BE2C (cell line): ENCODE measurements at regions not wholly inside any gene's neighbourhood (a gene's known extent, or its start where the extent isn't known, plus 50 kb on each side); places are given as distances from the start of the nearest gene placed in this dataset.
"Not testable (repeated sequence)": the region's sequence is repeated elsewhere in the genome, so short reads cannot be mapped to it uniquely, and the experiment has no call there.

ENCODE experiments used
- DNase-seq: peaks from one replicate; pipeline ENCODE4 v3.0.0-alpha.2; 2020
- H3K27me3 ChIP-seq: fragments of 250-450 bp; sonication (Bioruptor Pico); 2 replicates; pipeline ENCODE4 v1.5.1; 2020; ENCODE audit warnings: mild to moderate bottlenecking
- H3K36me3 ChIP-seq: fragments of 250-450 bp; sonication (Bioruptor Pico); 2 replicates; pipeline ENCODE4 v1.5.1; 2020; ENCODE audit warnings: mild to moderate bottlenecking
- H3K4me1 ChIP-seq: fragments of 250-450 bp; sonication (Bioruptor Pico); 2 replicates; pipeline ENCODE4 v1.5.1; 2020
- H3K4me3 ChIP-seq: 2 replicates; pipeline ENCODE4 v1.5.1; 2011; ENCODE audit warnings: low read depth, low read length
- H3K9me3 ChIP-seq: fragments of 250-450 bp; sonication (Bioruptor Pico); 2 replicates; pipeline ENCODE4 v1.5.1; 2020
- TF ChIP-seq, protein P1 (sequence below): IDR thresholded peaks from 2 replicates; pipeline ENCODE4 v1.5.1; 2012; ENCODE audit warnings: mild to moderate bottlenecking, low read depth, low read length

- Histone ChIP-seq H3K27me3 (no peaks in the 10 kb centered on the region), H3K4me1 (peaks cover 6% of the 10 kb centered on the region; the same call in 1 of the 2 replicates), H3K36me3 (no peaks in the 10 kb centered on the region), H3K9me3 (no peaks in the 10 kb centered on the region), H3K4me3 (no peak overlapping the region)
- DNase-seq = no peak
- TF ChIP-seq, protein P1, sequence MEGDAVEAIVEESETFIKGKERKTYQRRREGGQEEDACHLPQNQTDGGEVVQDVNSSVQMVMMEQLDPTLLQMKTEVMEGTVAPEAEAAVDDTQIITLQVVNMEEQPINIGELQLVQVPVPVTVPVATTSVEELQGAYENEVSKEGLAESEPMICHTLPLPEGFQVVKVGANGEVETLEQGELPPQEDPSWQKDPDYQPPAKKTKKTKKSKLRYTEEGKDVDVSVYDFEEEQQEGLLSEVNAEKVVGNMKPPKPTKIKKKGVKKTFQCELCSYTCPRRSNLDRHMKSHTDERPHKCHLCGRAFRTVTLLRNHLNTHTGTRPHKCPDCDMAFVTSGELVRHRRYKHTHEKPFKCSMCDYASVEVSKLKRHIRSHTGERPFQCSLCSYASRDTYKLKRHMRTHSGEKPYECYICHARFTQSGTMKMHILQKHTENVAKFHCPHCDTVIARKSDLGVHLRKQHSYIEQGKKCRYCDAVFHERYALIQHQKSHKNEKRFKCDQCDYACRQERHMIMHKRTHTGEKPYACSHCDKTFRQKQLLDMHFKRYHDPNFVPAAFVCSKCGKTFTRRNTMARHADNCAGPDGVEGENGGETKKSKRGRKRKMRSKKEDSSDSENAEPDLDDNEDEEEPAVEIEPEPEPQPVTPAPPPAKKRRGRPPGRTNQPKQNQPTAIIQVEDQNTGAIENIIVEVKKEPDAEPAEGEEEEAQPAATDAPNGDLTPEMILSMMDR = no peak
Observed at GRCh38 chr5:96538808-96539250, 105.8 kb upstream of the PCSK1 start.

- no peaks in the 10 kb centered on the region for H3K9me3 ChIP-seq
- no peak for DNase-seq
- TF ChIP-seq, protein P1 = no peak
- H3K4me1 ChIP-seq = no peaks in the 10 kb centered on the region
- no peaks in the 10 kb centered on the region for H3K27me3 ChIP-seq
- no peak overlapping the region for H3K4me3 ChIP-seq
- H3K36me3 ChIP-seq = no peaks in the 10 kb centered on the region
Observed at GRCh38 chr5:96546120-96546519, 113.1 kb upstream of the PCSK1 start.

DNA sequence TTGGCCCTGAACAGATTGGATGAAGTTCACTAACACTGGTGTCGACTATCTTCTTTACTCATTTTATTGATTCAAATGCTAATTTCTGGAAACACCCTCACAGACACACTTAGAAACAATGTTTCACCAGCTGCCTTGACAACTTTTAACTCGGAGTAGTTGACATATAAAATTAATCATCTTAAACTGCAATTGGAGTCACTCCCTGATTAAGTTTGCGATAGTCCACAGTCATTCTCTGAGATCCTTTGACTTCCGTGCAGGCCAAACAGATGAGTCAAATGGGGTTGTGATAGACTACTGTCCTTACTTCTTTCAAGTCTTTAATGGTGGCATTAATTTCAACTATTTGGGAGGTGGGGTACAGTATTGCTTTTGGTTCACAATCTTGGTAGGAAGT is 114.4 kb upstream of the PCSK1 start:
- no peaks in the 10 kb centered on the region for H3K4me1 ChIP-seq
- H3K36me3 ChIP-seq = no peaks in the 10 kb centered on the region
- no peak for DNase-seq
- H3K27me3 ChIP-seq = no peaks in the 10 kb centered on the region
- H3K4me3 ChIP-seq = no peak overlapping the region
- TF ChIP-seq, protein P1 = no peak
- no peaks in the 10 kb centered on the region for H3K9me3 ChIP-seq

DNA sequence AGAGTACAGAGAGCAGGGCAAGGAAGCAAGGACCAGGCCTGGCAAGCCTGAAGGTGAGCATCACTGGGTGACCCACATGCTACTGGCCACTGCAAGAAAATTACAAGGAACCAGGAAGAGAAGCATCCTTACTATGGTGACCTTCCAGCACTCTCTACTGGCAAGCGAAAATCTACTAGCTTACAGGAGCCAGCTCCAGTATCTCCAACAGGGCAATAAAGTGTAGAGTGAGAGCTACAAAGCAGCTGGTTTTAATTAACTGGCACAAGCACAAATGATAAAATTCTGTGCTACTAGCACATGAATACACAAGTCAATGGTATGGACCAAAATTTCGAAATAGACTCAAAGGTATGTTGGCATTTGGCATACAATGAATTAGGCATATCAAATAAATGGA is 113.3 kb upstream of the CAST start:
- no peaks in the 10 kb centered on the region for H3K4me1 ChIP-seq
- no peak overlapping the region for H3K4me3 ChIP-seq
- no peaks in the 10 kb centered on the region for H3K36me3 ChIP-seq
- no peaks in the 10 kb centered on the region for H3K9me3 ChIP-seq
- no peak for DNase-seq
- TF ChIP-seq, protein P1 = no peak
- H3K27me3 ChIP-seq = no peaks in the 10 kb centered on the region

GRCh38 chr5:96560857-96561256 is 101.3 kb upstream of the CAST start:
- H3K4me3 ChIP-seq, H3K36me3 ChIP-seq, H3K9me3 ChIP-seq, DNase-seq, H3K27me3 ChIP-seq, H3K4me1 ChIP-seq: not testable (repeated sequence)

DNA sequence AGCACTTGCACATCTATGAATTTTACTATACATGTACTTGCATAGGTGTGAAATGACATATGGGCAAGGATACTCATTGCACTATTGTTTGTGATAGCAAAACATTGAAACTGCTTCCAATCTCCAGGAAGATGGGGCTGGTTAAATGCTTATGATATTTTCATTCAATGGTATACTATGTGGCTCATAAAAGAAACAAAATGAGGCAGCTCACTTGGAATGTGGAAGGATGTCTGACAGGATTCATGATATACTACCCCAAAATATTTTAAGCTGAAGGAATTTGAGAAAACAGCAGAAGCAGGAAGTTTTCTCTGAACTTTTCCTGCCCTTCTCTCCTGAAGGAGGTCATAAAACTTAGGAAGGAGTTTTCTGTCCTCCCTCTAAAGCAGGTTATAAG is 99.6 kb upstream of the CAST start:
- Histone ChIP-seq H3K4me1 (no peaks in the 10 kb centered on the region), H3K4me3 (no peak overlapping the region), H3K27me3 (no peaks in the 10 kb centered on the region), H3K36me3 (no peaks in the 10 kb centered on the region), H3K9me3 (no peaks in the 10 kb centered on the region)
- no peak for DNase-seq
- TF ChIP-seq, protein P1 = no peak

GRCh38 chr5:96563816-96564215 is 98.4 kb upstream of the CAST start:
- Histone ChIP-seq H3K27me3 (no peaks in the 10 kb centered on the region), H3K4me1 (no peaks in the 10 kb centered on the region), H3K4me3 (no peak overlapping the region), H3K36me3 (no peaks in the 10 kb centered on the region), H3K9me3 (no peaks in the 10 kb centered on the region; the same call in 1 of the 2 replicates)
- TF ChIP-seq, protein P1 = no peak
- DNase-seq = no peak
